HCT116 (cell line): ENCODE measurements at regions not wholly inside any gene's neighbourhood (a gene's known extent, or its start where the extent isn't known, plus 50 kb on each side); places are given as distances from the start of the nearest gene placed in this dataset.

ENCODE experiments used
- ATAC-seq: fragments of 200-7000 bp; cut with Tn5 transposase; 2 replicates; pipeline ENCODE4 v1.9.1; 2020; ENCODE audit warnings: mild to moderate bottlenecking, moderate library complexity
- BruUV-seq: library from RNA; stranded (reverse); fragments of 400-500 nt; replicated peaks from 2 replicates; lab custom pipeline; 2021; lab: Mats Ljungman, UMichigan
- CTCF ChIA-PET: fragments of 300-600 bp; sonication (Branson Sonifier 250); formaldehyde crosslinking; loops from one replicate; lab custom pipeline; 2021; ENCODE audit warnings: antibody characterized with exemption; lab: Charles Lee
- POLR2A ChIA-PET: fragments of 300-600, 350-600 bp; sonication (Branson Sonifier 250); formaldehyde crosslinking; loops from one replicate; lab custom pipeline; 2021; ENCODE audit warnings: antibody characterized with exemption; lab: Charles Lee
- RAD21 ChIA-PET, 2 experiments: fragments of 300-600 bp; sonication (Branson Sonifier 250); formaldehyde crosslinking; loops; one replicate each; lab custom pipeline; 2023; ENCODE audit warnings: low total read pairs in 2 of 2; ENCODE audit not compliant: uncharacterized antibody in 2 of 2, unreplicated experiment in 2 of 2, low non-redundant PET in 1 of 2; lab: Charles Lee
- DNase-seq: peaks from one replicate; pipeline ENCODE4 v3.0.0-alpha.2; 2010; ENCODE audit warnings: low read depth, low spot score
- H2AFZ ChIP-seq: fragments of 200-600 bp; shearing (Covaris generic), sonication (generic); 2 replicates; pipeline ENCODE4 v1.6.1; 2017; ENCODE audit warnings: low read depth, mixed run types, mixed read lengths, antibody characterized with exemption, low read length; ENCODE audit not compliant: poor library complexity, severe bottlenecking
- H3K27ac ChIP-seq: 2 replicates; pipeline ENCODE4 v1.5.1; 2012; ENCODE audit warnings: low read depth, low read length
- H3K27me3 ChIP-seq: fragments of 200-600 bp; sonication (generic); 2 replicates; pipeline ENCODE4 v1.6.1; 2016; ENCODE audit warnings: mixed run types, low read length, mixed read lengths; ENCODE audit not compliant: insufficient read depth
- H3K36me3 ChIP-seq, 2 experiments: fragments of 200-500 bp in 1 of 2; fragments of 200-600 bp in 1 of 2; sonication (Bioruptor generic) in 1 of 2; sonication (generic) in 1 of 2; 2 replicates each; pipeline versions ENCODE4 v1.5.1 to v1.6.1; 2014 to 2016; ENCODE audit warnings: low read length in 2 of 2, inconsistent platforms in 1 of 2, mixed read lengths in 1 of 2, mixed run types in 1 of 2; ENCODE audit not compliant: insufficient read depth in 2 of 2, control insufficient read depth in 1 of 2
- H3K4me1 ChIP-seq, 2 experiments: fragments of 200-600 bp in 1 of 2; sonication (generic) in 1 of 2; 2 replicates each; pipeline versions ENCODE4 v1.5.1 to v1.6.1; 2012 to 2017; ENCODE audit warnings: low read length in 2 of 2, inconsistent platforms in 1 of 2, mild to moderate bottlenecking in 1 of 2, mixed read lengths in 1 of 2, mixed run types in 1 of 2, moderate library complexity in 1 of 2; ENCODE audit not compliant: insufficient read depth in 2 of 2, control insufficient read depth in 1 of 2
- H3K4me2 ChIP-seq: fragments of 200-600 bp; sonication (generic); 2 replicates; pipeline ENCODE4 v1.6.1; 2017; ENCODE audit warnings: mixed run types, low read length, mixed read lengths
- H3K4me3 ChIP-seq, 2 experiments: fragments of 200-600 bp in 1 of 2; sonication (generic) in 1 of 2; replicated peaks in 1 of 2; 2 replicates each; pipeline ENCODE4 v1.5.1; 2011 to 2016; ENCODE audit warnings: low read length in 2 of 2, control low read depth in 1 of 2, low read depth in 1 of 2, mild to moderate bottlenecking in 1 of 2, mixed read lengths in 1 of 2, mixed run types in 1 of 2
- H3K79me2 ChIP-seq: fragments of 200-600 bp; sonication (generic); 2 replicates; pipeline ENCODE4 v1.6.1; 2017; ENCODE audit warnings: mild to moderate bottlenecking, mixed run types, low read length, moderate library complexity, mixed read lengths; ENCODE audit not compliant: insufficient read depth
- H3K9ac ChIP-seq: fragments of 200-600 bp; sonication (generic); 2 replicates; pipeline ENCODE4 v1.6.1; 2016; ENCODE audit warnings: low read length, mixed read lengths
- H3K9me2 ChIP-seq: fragments of 200-600 bp; sonication (generic), shearing (Covaris generic); 2 replicates; pipeline ENCODE4 v1.6.1; 2017; ENCODE audit warnings: mixed run types, mild to moderate bottlenecking, moderate library complexity; ENCODE audit not compliant: insufficient read depth
- H3K9me3 ChIP-seq, 2 experiments: fragments of 200-500 bp in 1 of 2; fragments of 200-600 bp in 1 of 2; sonication (Bioruptor generic) in 1 of 2; sonication (generic) in 1 of 2; 2 replicates each; pipeline ENCODE4 v1.6.1; 2014 to 2017; ENCODE audit warnings: low read length in 2 of 2, mixed read lengths in 2 of 2, inconsistent platforms in 1 of 2, low read depth in 1 of 2, mild to moderate bottlenecking in 1 of 2, mixed run types in 1 of 2, moderate library complexity in 1 of 2; ENCODE audit not compliant: control insufficient read depth in 1 of 2, insufficient read depth in 1 of 2
- H4K20me1 ChIP-seq: fragments of 200-600 bp; sonication (generic), shearing (Covaris generic); 2 replicates; pipeline ENCODE4 v1.6.1; 2017; ENCODE audit warnings: mixed run types, mild to moderate bottlenecking, moderate library complexity; ENCODE audit not compliant: insufficient read depth
- CBX3 ChIP-seq: IDR thresholded peaks from 2 replicates; pipeline ENCODE4 v1.6.1; 2012; ENCODE audit warnings: low read depth
- EGR1 ChIP-seq: IDR thresholded peaks from 2 replicates; pipeline ENCODE4 v1.6.1; 2012; ENCODE audit warnings: low read depth
- FOSL1 ChIP-seq: IDR thresholded peaks from 2 replicates; pipeline ENCODE4 v1.6.1; 2012; ENCODE audit warnings: low read depth
- POLR2A ChIP-seq: IDR thresholded peaks from 2 replicates; pipeline ENCODE4 v1.7.0; 2011; ENCODE audit warnings: borderline replicate concordance; ENCODE audit not compliant: insufficient read depth, insufficient read length; ENCODE audit errors: extremely low read depth
- RAD21 ChIP-seq: IDR thresholded peaks from 2 replicates; pipeline ENCODE4 v1.6.1; 2012; ENCODE audit warnings: low read depth, mild to moderate bottlenecking
- SIN3A ChIP-seq: IDR thresholded peaks from 2 replicates; pipeline ENCODE4 v1.6.1; 2012; ENCODE audit warnings: low read depth
- SP1 ChIP-seq: IDR thresholded peaks from 2 replicates; pipeline ENCODE4 v1.6.1; 2012; ENCODE audit warnings: low read depth
- SRF ChIP-seq: IDR thresholded peaks from 2 replicates; pipeline ENCODE4 v1.6.1; 2012; ENCODE audit warnings: low read depth
- TCF7L2 ChIP-seq: IDR thresholded peaks from 2 replicates; pipeline ENCODE4 v1.7.0; 2011; ENCODE audit warnings: borderline replicate concordance, inconsistent platforms; ENCODE audit not compliant: insufficient read depth, insufficient read length; ENCODE audit errors: extremely low read depth
- YY1 ChIP-seq: IDR thresholded peaks from 2 replicates; pipeline ENCODE4 v1.6.1; 2011; ENCODE audit warnings: low read length, low read depth, moderate library complexity, mild to moderate bottlenecking; ENCODE audit not compliant: insufficient replicate concordance; ENCODE audit errors: extremely low read depth
- intact Hi-C: fragments of 100-400 bp; cut with micrococcal nuclease; formaldehyde crosslinking; loops from 2 replicates; pipeline ENCODE4 v1.10.0; 2022
- TF ChIP-seq, protein P1 (sequence below): IDR thresholded peaks from 2 replicates; pipeline ENCODE4 v1.6.1; 2011; ENCODE audit warnings: mild to moderate bottlenecking, low read length, moderate library complexity; ENCODE audit not compliant: insufficient replicate concordance; ENCODE audit errors: extremely low read depth
- TF ChIP-seq, protein P2 (sequence below), 3 experiments: fragments of 200-600 bp in 1 of 3; sonication (generic) in 1 of 3; IDR thresholded peaks in 2 of 3; conservative IDR thresholded peaks in 1 of 3; 2 replicates each; pipeline ENCODE4 v1.5.1; 2012 to 2017; ENCODE audit warnings: low read depth in 2 of 3, low read length in 2 of 3, antibody characterized with exemption in 1 of 3, borderline replicate concordance in 1 of 3, control low read depth in 1 of 3, mild to moderate bottlenecking in 1 of 3, mixed read lengths in 1 of 3, mixed run types in 1 of 3, moderate library complexity in 1 of 3; ENCODE audit not compliant: insufficient read depth in 1 of 3
- TF ChIP-seq, protein P3 (sequence below): IDR thresholded peaks from 2 replicates; pipeline ENCODE4 v1.6.1; 2012
- TF ChIP-seq, protein P4 (sequence below): IDR thresholded peaks from 2 replicates; pipeline ENCODE4 v1.6.1; 2012

DNA sequence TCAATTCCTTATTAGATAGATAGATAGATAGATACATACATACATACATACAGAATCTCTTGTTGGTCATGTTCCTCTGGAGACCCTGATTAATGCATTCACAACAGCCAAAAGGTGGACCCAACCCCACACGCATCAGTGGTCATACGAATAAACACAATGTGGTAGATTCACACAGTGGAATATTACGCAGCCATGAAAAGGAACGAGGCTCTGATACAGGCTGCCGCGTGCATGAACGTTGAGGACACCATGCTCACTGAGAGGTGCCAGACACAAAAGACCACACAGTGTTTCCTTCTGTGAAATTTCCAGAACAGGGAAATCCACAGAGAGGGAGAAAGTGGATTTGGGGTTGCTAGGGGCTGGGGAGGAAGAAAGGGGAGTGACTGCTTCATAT, 136.7 kb downstream of the CRLF2 start:
- no peaks in the 10 kb centered on the region for H3K27me3 ChIP-seq
- BruUV-seq, result no TSS peak
- no peaks in the 10 kb centered on the region for H3K9me3 ChIP-seq
- CTCF ChIA-PET, result no interaction called here
- no peak overlapping the region for H3K4me3 ChIP-seq
- no peak for ATAC-seq
- H3K4me1 ChIP-seq, result no peaks in the 10 kb centered on the region
- H3K79me2 ChIP-seq, result no peaks in the 10 kb centered on the region
- H3K36me3 ChIP-seq, result no peaks in the 10 kb centered on the region
- no peak overlapping the region for H3K9ac ChIP-seq
- no peak overlapping the region for H3K27ac ChIP-seq
- no peaks in the 10 kb centered on the region for H3K9me2 ChIP-seq
- RAD21 ChIA-PET, result no interaction called here
- H3K4me2 ChIP-seq, result no peak overlapping the region
- TF ChIP-seq RAD21 (no peak), EGR1 (no peak), SP1 (no peak), FOSL1 (no peak), SIN3A (no peak), SRF (no peak)
- TF ChIP-seq, protein P1, sequence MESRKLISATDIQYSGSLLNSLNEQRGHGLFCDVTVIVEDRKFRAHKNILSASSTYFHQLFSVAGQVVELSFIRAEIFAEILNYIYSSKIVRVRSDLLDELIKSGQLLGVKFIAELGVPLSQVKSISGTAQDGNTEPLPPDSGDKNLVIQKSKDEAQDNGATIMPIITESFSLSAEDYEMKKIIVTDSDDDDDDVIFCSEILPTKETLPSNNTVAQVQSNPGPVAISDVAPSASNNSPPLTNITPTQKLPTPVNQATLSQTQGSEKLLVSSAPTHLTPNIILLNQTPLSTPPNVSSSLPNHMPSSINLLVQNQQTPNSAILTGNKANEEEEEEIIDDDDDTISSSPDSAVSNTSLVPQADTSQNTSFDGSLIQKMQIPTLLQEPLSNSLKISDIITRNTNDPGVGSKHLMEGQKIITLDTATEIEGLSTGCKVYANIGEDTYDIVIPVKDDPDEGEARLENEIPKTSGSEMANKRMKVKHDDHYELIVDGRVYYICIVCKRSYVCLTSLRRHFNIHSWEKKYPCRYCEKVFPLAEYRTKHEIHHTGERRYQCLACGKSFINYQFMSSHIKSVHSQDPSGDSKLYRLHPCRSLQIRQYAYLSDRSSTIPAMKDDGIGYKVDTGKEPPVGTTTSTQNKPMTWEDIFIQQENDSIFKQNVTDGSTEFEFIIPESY, result no peak
- POLR2A ChIA-PET, result no interaction called here
- DNase-seq, result no peak
- no peaks in the 10 kb centered on the region for H4K20me1 ChIP-seq
- intact Hi-C loops, result no loop called here
- no peak overlapping the region for H2AFZ ChIP-seq

DNA sequence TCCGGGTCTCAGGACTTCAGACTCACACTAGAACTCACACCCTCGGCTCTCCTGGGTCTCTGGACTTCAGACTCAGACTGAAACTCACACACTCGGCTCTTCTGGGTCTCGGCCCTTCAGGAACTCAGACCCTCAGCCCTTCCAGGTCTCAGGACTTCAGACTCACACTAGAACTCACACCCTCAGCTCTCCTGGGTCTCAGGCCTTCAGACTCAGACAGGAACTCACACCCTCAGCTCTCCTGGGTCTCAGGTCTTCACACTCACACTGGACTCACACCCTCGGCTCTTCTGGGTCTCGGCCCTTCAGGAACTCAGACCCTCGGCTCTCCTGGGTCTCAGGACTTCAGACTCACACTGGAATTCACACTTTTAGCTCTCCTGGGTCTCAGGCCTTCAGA, 137.3 kb downstream of the CRLF2 start:
- no peak for DNase-seq
- ATAC-seq, result no peak
- no peaks in the 10 kb centered on the region for H3K4me1 ChIP-seq
- H3K9me3 ChIP-seq, result no peaks in the 10 kb centered on the region
- H3K4me2 ChIP-seq, result no peak overlapping the region
- H3K27ac ChIP-seq, result no peak overlapping the region
- no peaks in the 10 kb centered on the region for H3K36me3 ChIP-seq
- H4K20me1 ChIP-seq, result no peaks in the 10 kb centered on the region
- ChIA-PET CTCF (no interaction called here), RAD21 (no interaction called here), POLR2A (no interaction called here)
- no peak overlapping the region for H3K4me3 ChIP-seq
- H3K9me2 ChIP-seq, result no peaks in the 10 kb centered on the region
- H3K79me2 ChIP-seq, result no peaks in the 10 kb centered on the region
- H3K9ac ChIP-seq, result no peak overlapping the region
- no TSS peak for BruUV-seq
- H2AFZ ChIP-seq, result no peak overlapping the region
- intact Hi-C loops, result no loop called here
- no peak for TF ChIP-seq POLR2A
- TF ChIP-seq, protein P2, sequence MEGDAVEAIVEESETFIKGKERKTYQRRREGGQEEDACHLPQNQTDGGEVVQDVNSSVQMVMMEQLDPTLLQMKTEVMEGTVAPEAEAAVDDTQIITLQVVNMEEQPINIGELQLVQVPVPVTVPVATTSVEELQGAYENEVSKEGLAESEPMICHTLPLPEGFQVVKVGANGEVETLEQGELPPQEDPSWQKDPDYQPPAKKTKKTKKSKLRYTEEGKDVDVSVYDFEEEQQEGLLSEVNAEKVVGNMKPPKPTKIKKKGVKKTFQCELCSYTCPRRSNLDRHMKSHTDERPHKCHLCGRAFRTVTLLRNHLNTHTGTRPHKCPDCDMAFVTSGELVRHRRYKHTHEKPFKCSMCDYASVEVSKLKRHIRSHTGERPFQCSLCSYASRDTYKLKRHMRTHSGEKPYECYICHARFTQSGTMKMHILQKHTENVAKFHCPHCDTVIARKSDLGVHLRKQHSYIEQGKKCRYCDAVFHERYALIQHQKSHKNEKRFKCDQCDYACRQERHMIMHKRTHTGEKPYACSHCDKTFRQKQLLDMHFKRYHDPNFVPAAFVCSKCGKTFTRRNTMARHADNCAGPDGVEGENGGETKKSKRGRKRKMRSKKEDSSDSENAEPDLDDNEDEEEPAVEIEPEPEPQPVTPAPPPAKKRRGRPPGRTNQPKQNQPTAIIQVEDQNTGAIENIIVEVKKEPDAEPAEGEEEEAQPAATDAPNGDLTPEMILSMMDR (IDR thresholded peaks at IDR 0.05 in 2 of 3, conservative IDR thresholded peaks at IDR 0.05 in 1 of 3; ENCODE audit: borderline replicate concordance in 1 of 3, insufficient read depth in 1 of 3, low read depth in 2 of 3, low read length in 2 of 3), result no peak
- TF ChIP-seq SIN3A, result no peak
- TF ChIP-seq CBX3, result no peak
- TF ChIP-seq, protein P1, result no peak
- no peak for TF ChIP-seq RAD21
- TF ChIP-seq YY1, result no peak
- TF ChIP-seq TCF7L2, result no peak
- TF ChIP-seq, protein P3, sequence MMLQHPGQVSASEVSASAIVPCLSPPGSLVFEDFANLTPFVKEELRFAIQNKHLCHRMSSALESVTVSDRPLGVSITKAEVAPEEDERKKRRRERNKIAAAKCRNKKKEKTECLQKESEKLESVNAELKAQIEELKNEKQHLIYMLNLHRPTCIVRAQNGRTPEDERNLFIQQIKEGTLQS, result no peak
- TF ChIP-seq, protein P4, sequence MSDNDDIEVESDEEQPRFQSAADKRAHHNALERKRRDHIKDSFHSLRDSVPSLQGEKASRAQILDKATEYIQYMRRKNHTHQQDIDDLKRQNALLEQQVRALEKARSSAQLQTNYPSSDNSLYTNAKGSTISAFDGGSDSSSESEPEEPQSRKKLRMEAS, result no peak
- TF ChIP-seq FOSL1, result no peak
- H3K27me3 ChIP-seq, result no peaks in the 10 kb centered on the region
